ENCODE measurements at regions not wholly inside any gene's neighbourhood (a gene's known extent, or its start where the extent isn't known, plus 50 kb on each side); places are given as distances from the start of the nearest gene placed in this dataset.

GRCh38 chr4:163591614-163592020 is 97.1 kb downstream of the TMA16 start:
- TF ChIP-seq RAD21 (conservative IDR thresholded peaks at IDR 0.05), result no peak
- TF ChIP-seq TAF1 (IDR thresholded peaks at IDR 0.05; ENCODE audit: low read depth), result no peak
- no peak for TF ChIP-seq POLR2AphosphoS5 (IDR thresholded peaks at IDR 0.05)
- TF ChIP-seq CTCF (IDR thresholded peaks at IDR 0.05; ENCODE audit: poor library complexity, severe bottlenecking), result no peak
- TF ChIP-seq EP300 (conservative IDR thresholded peaks at IDR 0.05; ENCODE audit: poor library complexity, severe bottlenecking), result no peak
- TF ChIP-seq REST (IDR thresholded peaks at IDR 0.05; ENCODE audit: borderline replicate concordance), result no peak
